NCI-H526 (cell line): ENCODE measurements at regions not wholly inside any gene's neighbourhood (a gene's known extent, or its start where the extent isn't known, plus 50 kb on each side); places are given as distances from the start of the nearest gene placed in this dataset.
A peak's percentile ranks its signal among the peaks of the same experiment; 100 is the strongest.

Source experiments
- DNase-seq, 2 experiments: peaks; one replicate each; lab custom pipeline; 2025; lab: John Stamatoyannopoulos, UW

- DNase-seq = no peak
Observed at GRCh38 chr2:18379870-18380269, 180.6 kb downstream of the RDH14 start.

DNA sequence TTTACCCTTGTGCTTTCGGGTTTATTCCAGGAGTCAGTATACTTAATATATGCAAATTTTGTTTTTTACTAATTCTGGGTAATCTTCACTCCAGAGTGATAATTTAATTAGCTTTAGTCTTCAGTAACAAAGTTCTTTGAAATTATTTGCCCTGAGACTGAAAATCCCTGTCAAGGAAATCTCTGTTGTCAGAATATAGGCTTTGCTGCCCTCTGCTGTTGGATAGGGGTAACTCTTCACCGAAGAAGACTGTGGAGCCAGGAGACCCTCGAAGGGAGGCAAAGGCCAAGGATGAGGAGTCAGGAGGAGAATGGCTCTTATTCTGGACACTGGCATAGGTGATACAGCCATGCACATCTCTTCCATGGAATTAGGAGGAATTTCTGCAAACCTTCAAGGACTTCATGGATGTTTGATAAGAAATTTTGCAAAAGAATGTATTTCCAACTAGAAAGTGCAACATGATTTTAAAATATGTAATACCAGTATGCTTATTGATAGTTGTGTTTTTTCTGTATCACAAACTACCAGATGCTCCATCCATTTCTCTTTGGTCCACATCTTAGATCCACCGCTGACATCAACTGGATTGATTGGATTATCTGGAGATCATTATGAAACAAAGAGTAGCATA is 182.3 kb downstream of the RDH14 start:
- peak; percentile 5 to 55 for DNase-seq

DNA sequence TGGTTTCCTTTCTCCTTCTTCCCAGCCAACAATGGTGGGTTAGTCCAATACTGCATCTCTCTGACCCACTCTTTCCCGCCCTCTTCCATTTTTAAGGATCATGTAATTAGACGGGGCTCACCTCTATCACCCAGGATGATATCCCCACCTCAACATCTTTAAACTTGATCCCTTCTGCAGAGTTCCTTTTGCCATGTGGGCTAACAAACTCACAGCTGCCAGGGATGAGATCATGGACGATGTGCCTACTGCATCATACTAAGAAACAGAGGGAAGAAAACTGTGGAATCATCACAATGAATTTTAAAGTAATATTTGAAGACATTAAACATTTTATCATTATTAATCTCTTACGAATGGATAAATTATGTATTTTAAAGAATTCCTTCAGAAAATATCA is 183.5 kb downstream of the RDH14 start:
- DNase-seq = no peak

GRCh38 chr2:18373664-18374063 is 186.8 kb downstream of the RDH14 start:
- DNase-seq = no peak

DNA sequence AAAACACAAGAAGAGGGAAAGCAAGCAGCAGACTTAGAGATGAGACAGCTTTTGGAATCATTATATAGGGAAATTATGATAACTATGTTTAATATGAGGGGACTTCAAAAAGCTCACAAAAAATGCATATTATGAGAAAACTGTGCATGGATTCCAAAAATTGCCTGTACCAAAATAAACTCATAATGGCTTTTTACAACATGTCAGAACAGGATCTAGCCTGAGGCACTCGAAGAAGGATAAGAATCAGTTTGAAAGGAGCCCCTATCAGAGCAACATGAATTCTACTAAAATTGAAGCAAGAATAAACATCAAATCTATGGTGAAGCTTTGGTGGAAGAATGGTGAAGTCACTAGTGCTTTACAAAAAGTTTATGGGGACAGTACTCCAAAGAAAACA is 187.4 kb downstream of the RDH14 start:
- DNase-seq = no peak

- no peak for DNase-seq
Observed at GRCh38 chr2:18372641-18373040, 187.8 kb downstream of the RDH14 start.

DNA sequence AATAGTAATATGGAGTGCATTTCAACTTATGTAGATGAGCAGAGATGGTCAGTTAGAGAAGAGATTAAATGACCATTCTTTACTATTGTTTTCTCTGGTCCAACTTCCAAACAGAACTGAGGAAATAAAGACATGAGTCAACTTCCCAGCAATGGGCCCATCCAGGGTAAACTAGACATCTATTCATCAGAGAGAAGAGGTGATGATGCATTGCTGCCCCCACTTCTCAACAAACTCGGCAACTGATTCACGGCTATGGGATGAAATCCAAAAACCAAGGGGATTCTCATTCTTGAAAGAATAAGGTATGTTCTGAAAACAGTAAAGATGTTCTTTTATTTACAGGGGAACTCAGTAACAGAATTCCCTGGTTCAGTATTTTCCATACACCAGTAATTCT is 190.7 kb downstream of the RDH14 start:
- no peak for DNase-seq

- DNase-seq = no peak
Observed at GRCh38 chr2:18368008-18368407, 192.4 kb downstream of the RDH14 start.

- DNase-seq = no peak
Observed at GRCh38 chr2:18365342-18365741, 195.1 kb downstream of the RDH14 start.

DNA sequence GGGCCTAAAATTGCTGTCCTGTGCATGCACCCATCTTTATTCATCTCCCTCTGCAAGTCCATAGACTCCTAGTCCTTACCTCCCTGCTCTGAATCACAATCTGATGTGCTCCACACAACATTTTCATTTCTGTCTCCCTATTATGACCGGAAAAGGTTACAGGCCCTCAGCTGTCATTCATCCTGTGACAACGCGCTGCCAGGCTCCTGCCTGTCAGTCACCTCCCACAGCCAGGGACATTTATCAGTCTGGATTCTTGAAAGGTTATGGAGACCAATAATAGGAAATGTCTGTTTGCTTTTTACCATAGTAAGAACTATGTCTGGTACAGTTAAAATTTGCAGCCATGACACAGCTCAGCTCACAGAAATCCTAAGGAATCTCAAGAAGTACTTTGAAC is 197.1 kb downstream of the RDH14 start:
- no peak for DNase-seq

GRCh38 chr2:18362696-18363095 is 197.8 kb downstream of the RDH14 start:
- DNase-seq = no peak

DNA sequence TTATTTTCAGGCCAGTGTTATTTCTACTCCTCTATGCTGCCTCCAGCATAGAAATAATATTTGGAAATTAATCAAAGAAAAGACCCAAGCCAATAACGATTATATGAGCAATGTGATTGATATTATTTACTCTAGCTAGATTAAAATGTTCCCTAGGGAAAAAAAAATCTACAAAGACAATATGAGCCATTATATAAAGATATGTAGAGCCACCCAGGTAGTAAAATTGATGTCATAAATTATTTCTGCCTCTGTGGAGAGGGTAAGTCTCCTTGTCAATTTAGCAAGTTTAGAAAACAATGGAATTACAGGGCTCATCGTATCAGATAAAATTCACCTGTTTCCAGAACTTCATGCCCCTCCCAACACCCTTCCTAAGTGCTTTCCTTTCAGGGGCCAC is 202.9 kb downstream of the RDH14 start:
- DNase-seq = no peak

GRCh38 chr2:18356676-18357075 is 203.8 kb downstream of the RDH14 start:
- DNase-seq = no peak

- DNase-seq = no peak
Observed at GRCh38 chr2:18349421-18349820, 211.0 kb downstream of the RDH14 start.

DNA sequence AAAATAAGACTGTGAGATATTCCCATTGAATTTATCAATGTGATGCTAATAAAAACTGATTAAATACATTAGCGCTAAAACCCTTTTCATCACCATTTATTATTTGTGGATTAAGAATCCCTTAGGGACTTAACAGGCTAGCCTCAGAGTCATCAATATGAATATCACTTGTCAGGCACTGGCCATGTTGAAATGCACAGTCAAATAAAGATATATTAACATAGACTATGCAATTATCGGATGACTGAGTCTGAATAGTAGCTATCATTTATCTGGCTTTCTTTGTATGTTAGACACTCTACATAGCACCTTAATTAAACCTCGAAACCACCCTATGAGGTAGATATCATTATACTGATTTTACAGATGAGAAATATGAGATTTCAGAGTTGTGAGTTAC is 213.6 kb downstream of the RDH14 start:
- DNase-seq = peak; percentile 11 to 12

GRCh38 chr2:18346344-18346743 is 214.1 kb downstream of the RDH14 start:
- DNase-seq = peak in 1 of 2 experiments; percentile 21

GRCh38 chr2:18345848-18346247 is 214.6 kb downstream of the RDH14 start:
- DNase-seq = peak in 1 of 2 experiments; percentile 6

DNA sequence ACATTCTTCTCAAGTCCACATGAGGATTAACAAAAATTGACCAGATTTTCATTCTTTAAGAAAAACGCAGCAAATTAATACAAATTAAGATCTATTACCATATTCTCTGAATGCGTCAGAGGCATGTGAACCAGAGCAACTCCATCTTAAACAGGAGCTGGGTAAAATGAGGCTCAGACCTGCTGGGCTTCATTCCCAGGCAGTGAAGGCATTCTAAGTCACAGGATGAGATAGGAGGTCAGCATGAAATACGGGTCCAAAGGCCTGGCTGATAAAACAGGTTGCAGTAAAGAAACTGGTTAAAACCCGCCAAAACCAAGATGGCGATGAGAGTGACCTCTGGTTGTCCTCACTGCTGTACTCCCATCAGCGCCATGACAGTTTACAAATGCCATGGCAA is 217.6 kb downstream of the RDH14 start:
- DNase-seq = no peak

- DNase-seq = no peak
Observed at GRCh38 chr2:18339326-18339725, 221.1 kb downstream of the RDH14 start.

DNA sequence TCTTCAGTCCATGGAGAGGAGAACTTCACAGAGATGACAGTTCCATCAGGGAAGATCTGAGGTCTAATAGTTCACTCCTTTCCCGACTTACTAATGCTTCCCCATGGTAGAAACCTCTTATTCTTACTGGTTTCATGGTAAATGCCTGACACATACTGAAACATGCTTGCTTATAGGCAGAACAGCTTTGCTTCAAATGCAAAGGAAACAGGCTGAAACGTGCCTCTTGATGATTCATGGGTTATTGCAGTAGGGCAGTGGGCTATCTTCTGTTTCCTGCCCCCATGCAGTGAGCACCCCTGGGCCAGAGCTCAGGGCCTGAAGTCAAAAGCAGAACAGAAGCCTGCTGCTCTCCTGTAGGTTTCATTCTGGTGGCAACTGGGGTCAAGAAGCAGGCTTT is 223.5 kb downstream of the RDH14 start:
- no peak for DNase-seq

- DNase-seq = no peak
Observed at GRCh38 chr2:18332477-18332876, 228.0 kb downstream of the RDH14 start.

GRCh38 chr2:18325118-18325517 is 235.3 kb downstream of the RDH14 start:
- no peak for DNase-seq

DNA sequence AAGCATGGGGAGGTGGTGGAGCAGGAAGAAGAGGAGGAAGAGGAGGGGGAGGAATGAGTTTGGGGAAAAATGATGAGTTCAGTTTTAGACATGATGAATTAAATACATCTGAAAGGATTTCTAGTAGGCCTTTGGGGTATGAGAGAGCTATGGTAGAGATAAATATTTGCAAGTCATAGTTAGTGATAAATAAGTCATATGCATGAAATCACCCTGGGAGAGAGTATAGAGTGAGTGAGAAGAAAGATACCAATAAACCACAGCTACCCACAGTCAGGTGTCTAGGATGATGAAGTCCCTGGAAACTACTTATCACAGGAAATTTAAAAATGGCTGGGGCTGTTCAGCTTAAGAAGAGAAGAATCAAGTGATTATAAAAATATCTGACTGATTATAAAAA is 240.5 kb downstream of the RDH14 start:
- no peak for DNase-seq

DNA sequence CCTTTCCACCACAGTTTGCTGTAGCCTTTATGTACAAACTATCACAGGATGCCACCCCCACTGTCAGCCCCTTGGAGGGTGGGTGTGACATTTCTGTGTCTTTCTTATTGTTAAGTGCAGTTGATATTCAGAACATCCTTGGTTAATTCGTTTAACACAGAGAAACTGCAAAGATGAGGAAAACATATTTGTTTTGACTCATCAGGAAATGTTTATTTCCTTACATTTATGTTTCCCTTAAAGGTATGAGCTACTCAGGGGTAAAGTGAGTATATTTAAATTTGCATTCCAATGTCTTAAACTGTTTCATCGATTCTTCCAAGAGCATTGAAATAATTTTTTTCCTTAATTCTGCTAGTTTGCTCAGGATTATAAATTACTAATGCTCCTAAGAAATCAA is 243.4 kb downstream of the RDH14 start:
- DNase-seq = no peak

DNA sequence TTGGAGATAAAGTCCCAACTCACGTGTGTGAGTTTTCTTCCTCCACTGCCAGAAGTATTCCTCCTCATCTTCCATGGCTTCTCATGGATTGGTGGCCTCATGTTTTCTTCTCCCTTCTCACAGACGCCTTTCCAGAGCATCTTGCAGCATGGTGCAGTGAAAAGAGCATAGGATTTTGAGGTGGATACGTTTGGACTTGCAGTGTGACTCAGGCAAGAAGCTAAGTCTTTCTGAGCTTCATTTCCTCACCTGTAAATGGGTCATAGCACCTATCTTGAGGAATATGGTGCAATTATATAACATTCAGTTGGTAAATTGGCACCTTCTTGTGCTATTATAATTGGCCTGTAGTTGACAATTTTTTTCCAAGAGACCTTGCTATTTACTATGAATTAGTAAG is 247.6 kb downstream of the RDH14 start:
- no peak for DNase-seq
